ENCODE measurements at regions not wholly inside any gene's neighbourhood (a gene's known extent, or its start where the extent isn't known, plus 50 kb on each side); places are given as distances from the start of the nearest gene placed in this dataset.

DNA sequence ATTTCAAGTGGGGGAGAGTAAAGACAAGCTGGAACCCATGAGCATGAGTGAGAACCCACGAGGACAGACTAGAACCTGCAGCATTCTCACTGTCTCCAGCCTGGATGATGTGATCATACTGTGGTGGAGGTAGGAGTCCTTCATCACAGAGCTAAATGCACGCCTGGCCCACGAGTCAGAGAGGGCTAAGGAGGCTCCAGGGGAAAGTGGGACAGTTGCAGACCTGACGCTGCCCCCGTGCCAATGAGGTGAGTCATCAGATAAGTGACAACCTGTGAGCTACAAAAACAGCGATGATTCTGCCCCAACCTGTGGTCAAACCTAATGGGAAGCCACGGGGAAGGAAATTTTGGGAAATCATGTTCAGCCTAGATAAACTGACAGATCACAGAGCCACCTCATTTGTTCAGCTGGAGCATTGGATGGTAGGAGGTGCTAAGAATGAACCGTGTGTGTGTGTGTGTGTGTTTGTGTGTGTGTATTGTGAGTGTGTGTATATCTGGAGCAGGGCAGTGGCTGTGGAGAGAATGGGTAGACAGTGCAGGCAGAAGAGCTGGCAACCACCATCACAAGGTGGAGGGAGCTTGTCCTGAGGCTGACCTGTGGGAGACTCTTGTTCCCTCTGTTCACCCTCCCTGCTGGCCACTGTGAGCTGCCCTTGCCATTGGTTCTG is 131.8 kb downstream of the UTP18 start:
- Histone ChIP-seq H3K4me1 (ENCODE audit: control insufficient read depth, insufficient read depth, low read length) (no peaks in the 10 kb centered on the region), H3K27me3 (replicated peaks; ENCODE audit: control insufficient read depth, insufficient read depth, low read length) (no peaks in the 10 kb centered on the region), H3K4me3 (ENCODE audit: low read length) (no peak overlapping the region), H3K36me3 (ENCODE audit: control insufficient read depth, insufficient read depth, low read length, severe bottlenecking) (no peaks in the 10 kb centered on the region), H3K9ac (ENCODE audit: low read length) (no peak overlapping the region), H3K9me3 (ENCODE audit: control insufficient read depth, low read length) (peaks cover 4% of the 10 kb centered on the region)
- DNase-seq (ENCODE audit: low read depth): no peak

DNA sequence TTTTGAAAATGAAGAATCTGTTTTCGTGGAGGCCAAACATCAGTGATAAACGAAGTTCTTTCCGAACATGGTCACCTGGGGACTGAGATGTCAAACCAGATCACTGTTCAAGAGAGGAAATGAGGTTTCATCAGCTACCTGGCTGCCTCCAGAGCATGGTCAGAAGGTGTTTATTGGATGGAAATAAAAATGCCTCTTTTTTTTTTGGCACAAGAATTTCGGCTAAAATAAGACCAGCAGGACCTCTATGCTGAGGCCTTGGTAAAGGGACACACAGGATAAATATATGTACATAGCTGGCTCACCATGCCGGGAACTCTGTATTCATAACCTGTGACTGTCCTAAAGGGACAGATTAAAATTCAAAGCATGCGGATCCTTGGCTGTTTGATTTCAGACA is 135.3 kb downstream of the UTP18 start:
- no peak for DNase-seq (ENCODE audit: low read depth)
- H3K4me1 ChIP-seq (ENCODE audit: control insufficient read depth, insufficient read depth, low read length): no peaks in the 10 kb centered on the region
- peaks cover 4% of the 10 kb centered on the region for H3K9me3 ChIP-seq (ENCODE audit: control insufficient read depth, low read length)
- no peak overlapping the region for H3K9ac ChIP-seq (ENCODE audit: low read length)
- H3K4me3 ChIP-seq (ENCODE audit: low read length): no peak overlapping the region
- no peaks in the 10 kb centered on the region for H3K27me3 ChIP-seq (replicated peaks; ENCODE audit: control insufficient read depth, insufficient read depth, low read length)
- H3K36me3 ChIP-seq (ENCODE audit: control insufficient read depth, insufficient read depth, low read length, severe bottlenecking): no peaks in the 10 kb centered on the region

DNA sequence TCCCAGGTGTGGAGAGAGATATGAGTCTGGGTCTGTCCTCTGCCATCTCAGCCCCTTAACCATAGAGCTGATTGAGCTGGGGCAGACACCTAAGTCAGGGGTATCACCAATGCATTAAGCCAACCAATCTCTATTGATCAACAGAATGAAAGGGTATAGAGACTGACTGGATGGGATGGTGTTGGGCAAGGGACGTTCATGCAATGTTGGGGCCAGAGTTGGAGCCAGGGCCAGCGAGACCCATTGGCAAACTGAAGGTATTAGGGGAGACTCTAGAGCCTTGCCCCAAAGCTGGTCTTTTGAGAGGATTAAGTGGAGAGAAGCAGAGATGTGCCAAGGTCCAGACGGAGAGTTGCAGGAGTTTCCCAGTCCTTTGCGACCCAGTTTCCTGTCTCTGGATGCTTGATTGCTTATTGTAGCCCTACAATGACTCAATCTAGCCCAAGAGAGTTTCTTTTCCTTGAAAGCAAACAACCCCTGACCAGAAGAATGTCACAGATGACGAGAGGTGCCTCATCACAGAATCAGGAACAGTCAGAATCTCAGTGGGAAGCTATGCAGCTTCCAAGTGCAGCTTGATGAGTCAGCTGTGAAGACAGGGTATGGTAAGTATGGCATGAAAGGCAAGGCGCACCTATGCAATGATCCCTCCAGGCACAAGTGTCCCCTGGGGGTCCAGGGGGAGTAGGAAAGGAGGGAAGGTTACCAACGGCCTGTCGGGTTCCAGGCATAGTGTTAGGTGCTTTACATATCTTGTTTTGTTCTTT is 137.2 kb downstream of the UTP18 start:
- no peaks in the 10 kb centered on the region for H3K9me3 ChIP-seq (ENCODE audit: control insufficient read depth, low read length)
- H3K36me3 ChIP-seq (ENCODE audit: control insufficient read depth, insufficient read depth, low read length, severe bottlenecking): no peaks in the 10 kb centered on the region
- no peak overlapping the region for H3K9ac ChIP-seq (ENCODE audit: low read length)
- H3K4me3 ChIP-seq (ENCODE audit: low read length): no peak overlapping the region
- no peak for DNase-seq (ENCODE audit: low read depth)
- H3K27me3 ChIP-seq (replicated peaks; ENCODE audit: control insufficient read depth, insufficient read depth, low read length): no peaks in the 10 kb centered on the region
- H3K4me1 ChIP-seq (ENCODE audit: control insufficient read depth, insufficient read depth, low read length): no peaks in the 10 kb centered on the region

DNA sequence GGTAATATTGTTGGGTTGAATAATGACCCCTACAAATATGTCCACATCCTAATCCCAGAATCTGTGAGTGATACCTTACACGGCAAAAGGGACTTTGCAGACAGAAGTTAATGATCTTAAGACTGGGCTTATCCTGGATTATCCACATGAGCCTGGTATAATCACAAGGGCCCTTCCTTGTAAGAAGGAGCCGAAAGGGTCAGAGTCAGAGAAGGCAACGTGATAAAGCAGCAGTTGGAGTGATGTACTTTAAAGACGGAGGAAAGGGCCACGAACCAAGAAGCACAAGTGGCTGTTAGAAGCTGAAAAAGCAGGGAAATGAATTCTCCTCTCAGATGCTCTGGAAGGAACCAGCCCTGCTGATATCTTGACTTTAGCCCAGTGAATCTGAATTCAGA is 137.8 kb downstream of the UTP18 start:
- Histone ChIP-seq H3K27me3 (replicated peaks; ENCODE audit: control insufficient read depth, insufficient read depth, low read length) (no peaks in the 10 kb centered on the region), H3K9ac (ENCODE audit: low read length) (no peak overlapping the region), H3K36me3 (ENCODE audit: control insufficient read depth, insufficient read depth, low read length, severe bottlenecking) (no peaks in the 10 kb centered on the region), H3K4me1 (ENCODE audit: control insufficient read depth, insufficient read depth, low read length) (no peaks in the 10 kb centered on the region), H3K9me3 (ENCODE audit: control insufficient read depth, low read length) (no peaks in the 10 kb centered on the region), H3K4me3 (ENCODE audit: low read length) (no peak overlapping the region)
- DNase-seq (ENCODE audit: low read depth): no peak

DNA sequence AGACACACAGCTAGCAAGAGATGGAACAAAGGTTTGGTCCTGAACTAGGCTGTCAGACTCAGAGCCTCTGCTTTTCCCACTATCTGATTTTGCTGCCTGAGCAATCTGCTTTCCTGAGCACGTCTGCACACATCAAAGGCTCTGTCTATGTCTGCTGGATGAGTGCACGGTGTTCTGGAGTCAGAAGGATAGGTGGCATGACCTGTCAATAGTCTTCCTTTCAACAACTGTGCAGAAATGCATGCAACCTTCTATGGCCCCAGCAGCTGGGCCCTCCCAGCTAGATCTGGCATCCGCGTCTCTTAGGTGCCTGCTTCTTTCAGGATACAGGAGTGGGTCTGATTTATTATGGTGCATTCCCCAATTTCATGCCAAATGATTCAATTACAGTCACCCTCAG is 138.3 kb downstream of the UTP18 start:
- DNase-seq (ENCODE audit: low read depth): no peak
- Histone ChIP-seq H3K4me1 (ENCODE audit: control insufficient read depth, insufficient read depth, low read length) (no peaks in the 10 kb centered on the region), H3K27me3 (replicated peaks; ENCODE audit: control insufficient read depth, insufficient read depth, low read length) (no peaks in the 10 kb centered on the region), H3K4me3 (ENCODE audit: low read length) (no peak overlapping the region), H3K9ac (ENCODE audit: low read length) (no peak overlapping the region), H3K9me3 (ENCODE audit: control insufficient read depth, low read length) (no peaks in the 10 kb centered on the region), H3K36me3 (ENCODE audit: control insufficient read depth, insufficient read depth, low read length, severe bottlenecking) (no peaks in the 10 kb centered on the region)

DNA sequence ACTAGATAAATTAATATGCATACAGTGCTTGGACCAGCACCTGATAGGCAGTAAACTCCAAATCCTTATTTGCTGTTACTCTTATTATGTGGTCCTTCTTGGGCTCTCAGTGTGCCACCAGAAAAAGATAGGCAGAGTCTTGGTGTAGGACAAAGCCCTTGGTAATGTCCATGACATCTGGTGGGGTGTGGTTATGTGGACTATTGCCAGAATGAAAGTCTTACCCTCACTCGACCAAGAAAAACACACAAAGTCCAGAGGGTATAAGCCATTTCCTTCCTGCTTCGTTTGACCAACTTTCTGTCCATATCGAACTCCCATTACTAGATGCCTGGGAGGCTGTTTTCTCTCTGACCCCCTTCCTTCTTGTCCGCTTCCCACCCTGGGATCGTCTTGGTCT is 140.9 kb downstream of the UTP18 start:
- no peaks in the 10 kb centered on the region for H3K27me3 ChIP-seq (replicated peaks; ENCODE audit: control insufficient read depth, insufficient read depth, low read length)
- no peak overlapping the region for H3K9ac ChIP-seq (ENCODE audit: low read length)

DNA sequence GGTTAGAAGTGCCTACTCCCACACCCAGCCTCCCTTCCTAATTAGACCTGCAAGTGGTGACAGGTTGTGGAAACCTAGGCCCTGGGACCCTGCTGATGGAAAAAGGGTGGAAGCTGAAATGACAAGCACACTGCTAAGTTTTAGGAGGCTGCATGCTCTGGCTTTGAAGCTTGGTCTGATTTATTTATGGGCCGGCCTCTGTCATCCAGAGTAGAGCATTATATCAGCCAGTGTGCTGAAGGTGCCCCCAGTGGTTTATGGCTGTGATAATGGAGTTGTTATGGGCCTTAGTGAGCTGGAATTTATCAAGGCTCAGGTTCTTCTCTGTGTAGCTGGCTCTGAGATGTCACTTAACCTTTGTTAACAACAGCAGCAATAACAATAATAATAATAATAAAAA is 142.6 kb downstream of the UTP18 start:
- no peak for DNase-seq (ENCODE audit: low read depth)
- Histone ChIP-seq H3K4me3 (ENCODE audit: low read length) (no peak overlapping the region), H3K9me3 (ENCODE audit: control insufficient read depth, low read length) (no peaks in the 10 kb centered on the region), H3K4me1 (ENCODE audit: control insufficient read depth, insufficient read depth, low read length) (no peaks in the 10 kb centered on the region), H3K36me3 (ENCODE audit: control insufficient read depth, insufficient read depth, low read length, severe bottlenecking) (no peaks in the 10 kb centered on the region), H3K9ac (ENCODE audit: low read length) (no peak overlapping the region), H3K27me3 (replicated peaks; ENCODE audit: control insufficient read depth, insufficient read depth, low read length) (no peaks in the 10 kb centered on the region)

More for the DNA sequence above, 140.9 kb downstream of the UTP18 start:
- Histone ChIP-seq H3K4me3 (ENCODE audit: low read length) (no peak overlapping the region), H3K36me3 (ENCODE audit: control insufficient read depth, insufficient read depth, low read length, severe bottlenecking) (no peaks in the 10 kb centered on the region), H3K4me1 (ENCODE audit: control insufficient read depth, insufficient read depth, low read length) (no peaks in the 10 kb centered on the region), H3K9me3 (ENCODE audit: control insufficient read depth, low read length) (no peaks in the 10 kb centered on the region)
- no peak for DNase-seq (ENCODE audit: low read depth)

DNA sequence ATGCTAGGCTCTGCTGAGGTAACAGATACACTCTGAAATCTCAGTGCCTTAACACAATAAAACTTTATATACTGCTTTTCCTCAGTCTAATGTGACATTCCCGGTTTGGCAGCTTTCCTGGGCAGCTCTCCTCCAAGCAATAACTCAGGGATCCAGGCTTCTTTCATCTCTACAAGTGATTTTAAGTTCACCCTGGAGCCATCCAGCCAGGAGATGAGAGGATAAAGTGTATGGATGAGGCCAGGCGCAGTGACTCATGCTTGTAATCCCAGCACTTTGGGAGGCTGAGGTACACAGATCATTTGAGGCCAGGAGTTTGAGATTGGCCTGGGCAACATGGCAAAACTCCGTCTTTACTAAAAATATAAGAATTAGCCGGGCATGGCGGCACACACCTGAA is 147.2 kb downstream of the UTP18 start:
- no peaks in the 10 kb centered on the region for H3K9me3 ChIP-seq (ENCODE audit: control insufficient read depth, low read length)
- H3K9ac ChIP-seq (ENCODE audit: low read length): no peak overlapping the region
- no peak for DNase-seq (ENCODE audit: low read depth)
- H3K27me3 ChIP-seq (replicated peaks; ENCODE audit: control insufficient read depth, insufficient read depth, low read length): peaks cover 2% of the 10 kb centered on the region
- no peaks in the 10 kb centered on the region for H3K36me3 ChIP-seq (ENCODE audit: control insufficient read depth, insufficient read depth, low read length, severe bottlenecking)
- H3K4me1 ChIP-seq (ENCODE audit: control insufficient read depth, insufficient read depth, low read length): no peaks in the 10 kb centered on the region
- H3K4me3 ChIP-seq (ENCODE audit: low read length): no peak overlapping the region

DNA sequence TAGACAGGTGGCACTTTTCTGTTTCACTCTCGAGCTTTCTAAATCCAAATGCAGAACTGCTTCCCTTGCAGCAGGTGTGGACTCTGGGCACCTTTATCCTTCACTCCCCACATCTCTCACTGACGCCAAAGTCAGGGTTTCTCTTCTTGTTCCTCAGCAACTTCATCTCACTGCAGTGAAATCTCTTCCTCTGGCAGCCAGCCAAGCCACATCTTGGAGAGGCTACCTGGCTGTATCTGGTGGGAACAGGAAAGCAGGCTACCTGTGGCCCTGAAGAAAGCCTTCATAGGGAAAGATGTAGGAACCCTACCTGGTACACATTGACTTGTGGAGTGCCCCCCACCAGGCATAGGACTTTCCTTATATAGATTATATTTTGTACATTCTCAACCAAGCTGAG is 159.1 kb downstream of the UTP18 start:
- no peaks in the 10 kb centered on the region for H3K9me3 ChIP-seq (ENCODE audit: control insufficient read depth, low read length)
- no peaks in the 10 kb centered on the region for H3K36me3 ChIP-seq (ENCODE audit: control insufficient read depth, insufficient read depth, low read length, severe bottlenecking)
- peaks cover 6% of the 10 kb centered on the region for H3K27me3 ChIP-seq (replicated peaks; ENCODE audit: control insufficient read depth, insufficient read depth, low read length)
- H3K4me3 ChIP-seq (ENCODE audit: low read length): no peak overlapping the region
- no peaks in the 10 kb centered on the region for H3K4me1 ChIP-seq (ENCODE audit: control insufficient read depth, insufficient read depth, low read length)
- H3K9ac ChIP-seq (ENCODE audit: low read length): no peak overlapping the region
- DNase-seq (ENCODE audit: low read depth): no peak

DNA sequence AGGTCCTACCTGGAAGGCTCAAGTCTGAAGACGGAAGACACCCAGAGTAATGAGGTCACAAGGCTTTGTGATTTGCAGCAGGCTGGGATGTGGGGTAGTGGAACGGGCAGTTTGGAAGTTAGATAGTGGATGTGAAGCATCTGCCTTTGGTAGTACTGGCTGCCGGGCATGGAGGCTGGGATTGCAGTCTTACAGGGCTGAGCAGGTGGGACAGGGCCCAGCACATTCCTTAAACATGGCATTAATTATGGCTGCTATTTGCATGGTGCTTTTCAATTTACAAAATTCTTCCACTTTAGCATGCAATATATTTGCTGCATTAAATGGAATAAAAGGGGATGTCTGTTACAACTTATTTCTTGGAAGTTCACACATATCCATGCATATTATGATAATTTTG is 161.2 kb downstream of the UTP18 start:
- H3K9ac ChIP-seq (ENCODE audit: low read length): no peak overlapping the region
- no peaks in the 10 kb centered on the region for H3K36me3 ChIP-seq (ENCODE audit: control insufficient read depth, insufficient read depth, low read length, severe bottlenecking)
- no peaks in the 10 kb centered on the region for H3K9me3 ChIP-seq (ENCODE audit: control insufficient read depth, low read length)
- DNase-seq (ENCODE audit: low read depth): no peak
- H3K27me3 ChIP-seq (replicated peaks; ENCODE audit: control insufficient read depth, insufficient read depth, low read length): peaks cover 6% of the 10 kb centered on the region
- no peak overlapping the region for H3K4me3 ChIP-seq (ENCODE audit: low read length)
- no peaks in the 10 kb centered on the region for H3K4me1 ChIP-seq (ENCODE audit: control insufficient read depth, insufficient read depth, low read length)

DNA sequence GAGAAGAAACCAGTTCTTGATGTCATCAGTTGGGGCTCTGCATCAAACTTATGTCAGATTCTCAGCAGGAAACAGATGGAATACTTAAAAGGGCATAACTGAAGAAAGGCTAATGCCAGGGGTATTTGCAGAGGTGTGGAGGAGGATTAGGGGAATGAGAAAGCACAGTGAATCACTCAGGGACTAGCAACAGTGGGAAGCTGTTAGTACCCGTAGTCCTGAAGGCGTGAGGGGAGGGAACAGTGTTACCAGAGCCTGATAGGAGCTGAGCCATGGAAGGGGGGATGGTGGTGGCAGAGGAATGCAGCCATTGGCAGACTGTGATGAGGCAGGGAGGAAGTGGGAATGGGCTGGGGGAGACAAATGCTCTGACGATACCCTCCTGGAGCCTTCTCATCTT is 162.3 kb downstream of the UTP18 start:
- no peaks in the 10 kb centered on the region for H3K4me1 ChIP-seq (ENCODE audit: control insufficient read depth, insufficient read depth, low read length)
- no peaks in the 10 kb centered on the region for H3K9me3 ChIP-seq (ENCODE audit: control insufficient read depth, low read length)
- DNase-seq (ENCODE audit: low read depth): no peak
- peaks cover 3% of the 10 kb centered on the region for H3K27me3 ChIP-seq (replicated peaks; ENCODE audit: control insufficient read depth, insufficient read depth, low read length)
- H3K9ac ChIP-seq (ENCODE audit: low read length): no peak overlapping the region
- no peaks in the 10 kb centered on the region for H3K36me3 ChIP-seq (ENCODE audit: control insufficient read depth, insufficient read depth, low read length, severe bottlenecking)
- H3K4me3 ChIP-seq (ENCODE audit: low read length): no peak overlapping the region
